ENCODE measurements at regions not wholly inside any gene's neighbourhood (a gene's known extent, or its start where the extent isn't known, plus 50 kb on each side); places are given as distances from the start of the nearest gene placed in this dataset.

DNA sequence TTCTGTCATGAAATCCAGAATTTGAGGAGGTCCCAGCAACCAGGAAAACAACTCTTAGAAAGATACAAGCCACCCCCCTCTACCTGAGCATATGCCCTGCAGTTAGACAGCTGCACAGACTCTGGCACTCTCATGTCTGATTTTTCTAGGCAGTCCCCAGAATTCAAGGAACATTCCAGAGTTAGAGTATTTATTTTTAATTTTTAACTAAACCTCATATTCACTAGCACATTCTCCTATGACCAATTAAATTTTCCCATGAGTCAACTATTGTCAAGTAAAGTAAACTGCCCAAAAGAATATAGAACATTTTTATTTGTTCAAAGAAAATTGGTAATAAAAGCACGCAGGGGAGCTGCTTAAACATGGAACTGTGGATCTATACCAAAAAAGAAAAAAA is 490.5 kb upstream of the SEMA6A start:
- no peak for DNase-seq (ENCODE audit: low spot score)
- intact Hi-C loops (cut with DNase I): no loop called here

DNA sequence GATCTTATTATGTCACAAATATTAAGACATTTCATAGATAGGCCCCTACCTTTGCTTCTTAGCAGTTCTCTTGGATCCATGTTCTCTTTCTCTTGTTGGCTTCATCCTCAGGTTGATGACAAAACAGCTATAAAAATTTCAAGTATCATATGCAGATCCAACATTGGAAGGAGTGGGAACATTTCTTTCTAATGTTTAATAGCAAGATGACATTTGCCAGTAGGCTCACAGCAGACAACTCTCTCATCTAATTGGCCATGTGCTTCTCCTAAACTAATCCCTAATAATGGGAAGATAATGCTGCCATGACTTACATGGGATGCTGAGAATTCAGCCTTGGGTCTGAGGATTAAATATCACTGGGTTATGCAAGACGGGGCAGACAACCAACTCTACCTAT is 485.5 kb upstream of the SEMA6A start:
- no peak for DNase-seq (ENCODE audit: low spot score)
- intact Hi-C loops (cut with DNase I): no loop called here

DNA sequence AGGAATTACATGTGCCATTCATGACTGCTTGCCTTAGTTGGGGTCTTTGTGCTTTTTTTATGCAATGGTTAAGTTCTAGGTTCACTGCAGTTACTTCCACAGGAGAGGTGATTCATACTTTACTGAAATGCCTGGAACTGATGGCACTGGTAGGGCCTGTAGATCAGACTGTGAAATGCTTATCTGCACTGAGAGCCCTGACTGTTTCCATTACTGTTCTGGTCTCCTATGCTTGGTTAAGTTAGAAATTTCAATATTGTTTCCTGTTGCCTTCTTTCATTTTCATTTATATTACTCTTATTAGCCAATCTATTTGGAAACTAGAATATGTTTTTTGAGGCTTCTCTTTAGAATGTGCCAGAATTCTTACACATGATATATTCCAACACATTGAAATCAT is 484.1 kb upstream of the SEMA6A start:
- intact Hi-C loops (cut with DNase I): no loop called here
- no peak for DNase-seq (ENCODE audit: low spot score)

DNA sequence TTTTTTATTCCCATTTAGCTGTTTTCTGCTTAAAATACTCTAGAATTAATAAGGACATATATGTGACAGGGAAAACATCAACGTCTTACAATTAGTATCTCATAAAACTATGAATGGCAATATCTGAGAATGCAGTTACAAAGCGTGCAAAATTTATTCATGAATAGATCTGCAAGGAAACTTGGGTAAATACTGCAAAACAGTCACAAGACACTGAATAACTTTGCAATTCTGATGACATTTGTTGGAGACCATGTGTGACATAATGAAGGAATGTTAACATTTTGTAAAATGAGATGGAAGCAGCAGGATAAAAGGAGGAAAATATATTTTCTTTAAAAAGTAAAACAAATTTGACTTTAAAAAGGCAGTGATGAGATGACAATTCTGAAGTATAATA is 480.9 kb upstream of the SEMA6A start:
- intact Hi-C loops (cut with DNase I): no loop called here
- no peak for DNase-seq (ENCODE audit: low spot score)

DNA sequence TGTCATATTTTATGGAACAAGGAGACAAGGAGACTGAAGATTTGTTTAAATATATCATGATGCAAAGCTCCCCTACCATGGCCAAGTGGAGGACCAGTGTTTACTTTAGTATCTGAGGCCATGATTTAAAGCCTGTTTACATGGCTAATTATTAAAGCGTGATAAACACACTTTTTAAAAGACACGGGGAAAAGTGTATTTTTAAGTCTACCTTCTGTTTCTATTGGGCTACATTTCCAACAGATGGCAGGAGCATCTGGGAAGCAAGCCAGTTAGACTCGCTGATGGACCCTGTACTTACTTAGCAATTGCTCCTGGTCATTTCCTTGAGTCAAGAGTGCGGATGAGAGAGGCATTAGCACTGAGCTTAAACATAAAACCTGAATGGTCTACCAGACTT is 480.3 kb upstream of the SEMA6A start:
- intact Hi-C loops (cut with DNase I): no loop called here
- no peak for DNase-seq (ENCODE audit: low spot score)

DNA sequence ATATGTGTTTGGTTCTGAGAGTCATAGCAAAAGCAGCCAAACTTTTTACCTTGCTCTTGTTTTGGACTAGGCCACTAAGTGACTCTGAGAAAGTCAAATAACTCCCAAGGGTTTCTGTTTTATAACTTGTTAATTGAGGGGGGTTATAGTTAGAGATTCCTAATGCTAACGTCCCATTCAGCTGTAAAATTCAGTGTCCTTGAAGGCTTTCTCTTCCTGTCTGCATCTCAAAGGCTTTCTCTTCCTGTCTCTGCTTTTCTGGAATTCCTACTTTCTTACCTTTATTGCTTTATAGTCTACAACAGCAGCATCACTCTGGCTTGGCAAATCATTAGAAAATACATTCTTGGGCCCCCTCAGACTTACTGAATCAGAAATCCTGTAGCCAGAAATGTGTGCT is 479.5 kb upstream of the SEMA6A start:
- intact Hi-C loops (cut with DNase I): no loop called here
- DNase-seq (ENCODE audit: low spot score): no peak

DNA sequence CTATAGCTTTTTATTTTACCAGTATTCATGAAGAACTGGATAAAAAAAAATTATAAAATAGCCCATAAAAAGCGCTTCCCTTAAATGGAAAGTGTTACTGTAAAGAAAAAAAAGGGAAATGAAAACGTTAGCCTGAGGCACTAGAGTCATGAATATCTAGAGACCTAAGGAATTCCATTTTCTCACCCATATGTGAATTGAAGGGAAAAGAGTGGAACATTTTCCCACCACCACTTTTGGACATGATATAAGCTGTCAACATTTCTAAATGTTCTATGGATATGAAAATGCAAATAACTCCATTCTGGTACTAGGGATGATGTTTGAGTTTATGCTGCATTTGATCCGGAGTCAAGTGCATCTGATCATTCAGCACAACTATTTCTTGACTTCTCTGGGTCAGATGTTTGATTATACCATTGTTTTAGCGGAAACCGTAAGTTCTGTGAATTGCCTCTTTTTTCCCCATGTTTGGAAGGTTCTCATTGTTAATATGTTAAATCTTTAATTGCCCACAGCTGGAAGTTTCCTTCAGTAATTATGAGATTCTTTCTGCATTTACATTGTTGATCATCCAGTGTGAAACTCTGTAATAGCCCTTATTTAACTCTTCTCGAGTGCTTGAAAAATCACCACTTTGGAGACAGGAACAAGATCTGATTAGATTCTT is 467.4 kb upstream of the SEMA6A start:
- intact Hi-C loops (cut with DNase I): no loop called here

DNA sequence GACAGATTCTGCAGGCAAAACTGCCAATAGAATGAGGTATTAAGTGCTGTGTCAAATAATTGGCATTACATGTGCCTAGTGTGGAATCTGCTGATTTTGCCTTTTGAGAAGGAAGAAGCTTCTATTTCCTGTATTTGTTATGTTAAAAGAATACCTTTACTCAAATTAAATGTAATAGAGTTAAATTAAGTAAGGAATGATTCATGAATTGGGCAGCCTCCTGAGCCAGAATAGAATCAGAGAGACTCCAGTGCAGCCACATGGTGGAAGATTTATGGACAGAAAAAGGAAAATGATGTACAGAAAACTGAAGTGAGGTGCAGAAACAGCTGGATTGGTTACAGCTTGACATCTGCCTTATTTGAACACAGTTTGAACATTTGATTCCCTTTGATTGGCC is 464.4 kb upstream of the SEMA6A start:
- intact Hi-C loops (cut with DNase I): no loop called here
- DNase-seq (ENCODE audit: low spot score): no peak

More for the DNA sequence above, 467.4 kb upstream of the SEMA6A start:
- DNase-seq (ENCODE audit: low spot score): no peak

DNA sequence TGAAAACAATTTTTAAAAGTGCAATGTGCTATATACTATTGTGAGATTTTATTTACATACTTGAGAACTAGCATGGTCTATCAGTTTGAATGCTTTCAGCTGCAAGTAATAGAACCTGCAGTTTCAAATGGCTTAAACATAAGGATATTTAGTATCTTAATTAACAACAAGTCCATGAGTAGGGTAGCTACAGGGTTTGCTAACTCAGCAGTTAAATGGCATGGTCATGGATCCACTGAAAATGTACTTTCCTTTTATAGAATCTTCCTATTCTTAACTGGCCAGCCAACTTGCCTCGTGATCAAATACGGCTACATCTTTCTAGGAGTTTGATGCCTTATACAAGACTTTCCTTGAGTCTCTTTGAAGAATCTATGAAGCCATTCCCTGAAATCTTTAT is 452.8 kb upstream of the SEMA6A start:
- DNase-seq (ENCODE audit: low spot score): no peak
- intact Hi-C loops (cut with DNase I): no loop called here

DNA sequence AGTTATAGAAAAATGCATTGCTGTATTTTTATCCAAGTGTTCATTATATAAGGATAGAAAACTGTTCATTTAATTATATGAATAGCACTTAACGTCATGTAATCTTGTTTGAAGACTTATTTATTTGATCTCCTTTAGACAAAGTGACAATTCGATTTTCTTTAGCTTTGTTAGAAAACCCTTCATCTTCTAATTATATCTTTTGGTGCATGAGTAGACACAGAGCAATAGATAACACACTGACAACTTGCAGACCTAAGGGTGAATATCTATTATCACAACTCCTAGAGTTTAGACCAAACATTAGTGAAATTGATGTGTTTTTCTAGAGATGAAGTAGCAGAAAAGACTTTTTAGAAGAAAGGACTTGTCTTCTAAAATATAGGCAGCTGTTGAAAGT is 446.4 kb upstream of the SEMA6A start:
- no peak for DNase-seq (ENCODE audit: low spot score)
- intact Hi-C loops (cut with DNase I): no loop called here

DNA sequence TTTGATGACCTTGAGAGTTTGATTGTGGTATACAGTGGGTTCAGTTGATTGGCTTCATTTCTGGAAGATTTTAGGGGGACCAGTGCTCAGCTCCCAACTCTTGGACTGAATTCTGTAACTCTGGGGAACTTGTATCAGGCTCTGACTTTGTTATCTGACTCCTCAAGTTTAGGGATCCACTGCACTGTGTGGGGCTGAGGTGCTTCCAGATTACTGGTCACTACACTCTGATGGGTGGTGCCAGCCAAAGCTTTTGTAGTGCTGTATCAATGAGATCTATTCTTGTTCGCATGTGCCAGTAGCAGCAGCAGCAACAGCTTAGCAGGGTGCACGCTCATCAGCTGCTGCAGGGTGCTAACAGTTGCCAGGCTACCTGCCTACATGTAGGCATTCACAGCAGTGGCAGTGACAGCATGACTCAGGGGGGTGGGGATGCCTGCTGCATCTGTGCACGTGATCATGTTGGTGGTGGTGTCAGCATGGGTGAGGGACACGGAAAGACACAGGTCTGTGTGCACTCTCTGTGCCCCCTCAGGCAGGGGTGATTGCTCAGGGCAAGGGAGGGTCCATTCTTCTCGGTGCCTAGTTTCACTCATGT is 438.8 kb upstream of the SEMA6A start:
- intact Hi-C loops (cut with DNase I): no loop called here
- DNase-seq (ENCODE audit: low spot score): no peak

DNA sequence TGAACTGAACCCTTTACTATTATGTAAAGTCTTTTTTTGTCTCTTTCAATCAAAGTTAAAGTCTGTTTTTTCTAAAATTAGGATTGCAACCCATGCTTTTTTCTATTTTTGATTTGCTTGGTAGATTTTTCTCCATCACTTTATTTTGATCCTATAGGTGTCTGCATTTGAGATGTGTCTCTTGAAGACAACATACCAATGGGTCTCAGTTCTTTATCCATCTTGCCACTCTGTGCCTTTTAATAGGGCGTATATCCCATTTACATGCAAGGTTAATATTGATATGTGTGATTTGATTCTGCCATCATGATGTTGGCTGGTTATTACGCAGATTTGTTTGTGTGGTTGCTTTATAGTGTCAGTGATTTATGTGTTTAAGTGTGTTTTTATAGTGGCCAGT is 436.0 kb upstream of the SEMA6A start:
- intact Hi-C loops (cut with DNase I): no loop called here
- no peak for DNase-seq (ENCODE audit: low spot score)

DNA sequence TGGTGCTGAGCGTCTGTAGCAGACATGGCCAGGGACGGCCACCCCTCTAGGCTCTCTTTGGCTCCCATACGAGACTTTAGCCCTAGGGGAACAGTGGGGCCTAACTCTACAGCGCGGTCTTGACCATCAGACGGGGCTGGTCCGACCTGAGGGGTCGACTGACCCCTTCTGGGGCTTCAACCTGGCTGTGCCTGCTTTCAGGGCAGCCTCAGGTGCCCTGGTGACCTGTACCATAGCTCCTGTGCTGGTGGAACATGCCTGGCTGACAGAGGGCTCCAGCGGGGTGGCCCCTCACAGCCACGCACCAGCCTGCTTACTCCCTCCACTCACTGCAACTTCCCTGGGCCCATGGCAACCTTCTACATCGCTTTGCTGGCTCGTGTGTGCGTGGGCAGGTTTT is 423.4 kb upstream of the SEMA6A start:
- intact Hi-C loops (cut with DNase I): no loop called here
- DNase-seq (ENCODE audit: low spot score): no peak

DNA sequence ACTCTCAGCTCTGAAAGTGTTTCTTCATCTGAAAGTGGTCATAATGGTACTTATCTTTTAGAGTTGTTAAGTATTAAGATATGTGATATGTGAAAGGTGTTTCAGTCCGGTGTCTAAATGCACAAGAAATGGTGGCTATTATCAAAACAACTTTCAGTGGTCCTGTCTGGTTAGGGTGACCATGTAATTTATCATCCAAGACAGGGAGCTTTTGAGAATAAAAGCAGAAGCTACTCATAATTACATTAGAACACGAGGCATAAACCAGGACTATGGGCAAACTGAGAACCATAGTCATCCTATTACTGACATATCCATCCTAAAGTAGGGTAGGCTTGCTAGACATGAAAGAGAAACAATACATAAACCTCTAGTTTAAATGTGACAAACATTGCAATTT is 418.1 kb upstream of the SEMA6A start:
- intact Hi-C loops (cut with DNase I): no loop called here
- no peak for DNase-seq (ENCODE audit: low spot score)

DNA sequence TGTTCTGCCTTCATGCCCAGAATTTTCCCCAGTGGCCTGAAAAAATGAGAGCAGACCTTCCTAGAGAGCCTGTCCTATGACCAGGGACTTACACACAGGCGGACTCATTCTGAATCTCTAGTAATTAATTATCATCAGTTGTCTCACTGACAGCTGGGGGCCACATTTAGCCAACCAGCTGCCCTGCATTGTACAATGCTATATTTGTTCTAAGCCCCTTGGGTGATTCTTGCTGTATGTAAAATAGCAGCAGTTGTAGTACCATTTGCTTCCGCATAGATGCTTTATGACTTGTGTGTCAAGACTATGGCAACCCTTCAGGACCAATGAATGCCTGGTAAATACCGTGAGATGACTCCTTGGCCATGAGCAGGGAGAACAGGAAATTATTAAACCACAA is 415.4 kb upstream of the SEMA6A start:
- no peak for DNase-seq (ENCODE audit: low spot score)
- intact Hi-C loops (cut with DNase I): no loop called here

DNA sequence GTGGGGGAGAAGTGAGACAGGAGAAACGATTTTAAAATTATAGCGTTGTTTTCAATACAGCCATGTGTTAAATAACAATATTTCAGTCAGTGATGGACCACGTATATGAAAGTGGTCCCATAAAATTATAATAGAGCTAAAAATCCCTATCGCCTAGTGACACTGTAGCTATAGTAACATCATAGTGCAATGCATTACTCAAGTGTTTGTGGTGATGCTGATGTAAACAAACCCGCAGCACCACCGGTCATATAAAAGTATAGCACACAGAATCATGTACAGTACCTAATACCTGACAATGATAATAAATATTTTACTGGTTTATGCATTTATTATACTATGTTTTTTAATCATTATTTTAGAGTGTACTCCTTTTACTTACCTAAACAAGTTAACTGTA is 407.4 kb upstream of the SEMA6A start:
- no peak for DNase-seq (ENCODE audit: low spot score)
- intact Hi-C loops (cut with DNase I): no loop called here

DNA sequence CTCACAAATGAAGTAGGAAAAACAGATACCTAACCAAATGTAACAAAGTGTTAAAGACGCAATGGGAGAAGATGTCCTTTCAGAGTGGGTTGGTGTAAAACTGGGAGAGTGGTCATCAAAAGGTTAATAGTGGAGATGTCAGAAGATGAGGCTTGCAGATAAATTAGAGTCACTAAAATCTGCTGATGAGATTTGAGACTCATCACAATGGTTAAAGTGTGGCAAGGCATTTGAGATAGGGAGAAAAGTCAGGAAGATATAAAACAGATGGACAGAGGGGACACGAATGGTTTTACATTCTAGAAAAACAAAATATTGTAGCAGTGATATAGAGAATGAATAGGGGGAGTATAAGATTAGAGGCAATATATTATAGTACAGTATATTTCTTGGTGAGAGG is 406.0 kb upstream of the SEMA6A start:
- DNase-seq (ENCODE audit: low spot score): no peak
- intact Hi-C loops (cut with DNase I): no loop called here

DNA sequence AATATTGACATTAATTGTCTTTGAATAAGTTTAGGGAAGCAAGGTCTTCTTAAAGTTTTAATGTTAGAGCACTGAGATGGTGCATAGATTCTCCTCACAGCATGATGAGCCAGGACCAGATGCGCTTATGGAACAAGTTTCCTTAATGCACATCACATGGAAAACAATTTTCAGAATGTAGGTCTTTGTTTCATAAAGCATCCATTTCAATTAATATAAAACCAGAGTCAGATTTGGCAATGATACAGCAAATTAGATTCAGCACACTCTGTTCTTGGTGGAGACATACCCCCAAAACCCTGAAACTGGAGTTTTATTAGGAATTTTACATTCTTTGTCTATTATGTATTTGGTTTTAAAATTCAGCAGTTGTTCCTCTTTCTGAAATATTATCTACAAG is 402.1 kb upstream of the SEMA6A start:
- intact Hi-C loops (cut with DNase I): no loop called here
- no peak for DNase-seq (ENCODE audit: low spot score)

DNA sequence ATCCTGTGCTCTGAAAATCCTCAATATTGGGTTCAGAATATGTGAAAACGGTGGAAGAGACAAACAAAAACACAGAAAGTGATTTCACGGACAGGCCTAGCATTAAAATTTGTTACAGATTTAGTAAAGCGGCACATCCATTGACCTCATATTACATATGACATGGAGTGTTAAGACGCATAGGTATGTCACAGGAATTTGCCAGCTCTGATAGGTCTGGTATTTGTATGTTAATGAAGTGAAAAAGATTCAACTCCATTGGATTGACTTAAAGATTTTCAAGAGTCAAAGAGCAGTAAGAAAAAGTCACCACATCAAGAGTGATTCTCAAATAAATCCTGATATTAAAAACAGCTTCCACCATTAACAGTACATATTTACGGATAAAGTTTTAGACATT is 396.5 kb upstream of the SEMA6A start:
- no peak for DNase-seq (ENCODE audit: low spot score)
- intact Hi-C loops (cut with DNase I): no loop called here

DNA sequence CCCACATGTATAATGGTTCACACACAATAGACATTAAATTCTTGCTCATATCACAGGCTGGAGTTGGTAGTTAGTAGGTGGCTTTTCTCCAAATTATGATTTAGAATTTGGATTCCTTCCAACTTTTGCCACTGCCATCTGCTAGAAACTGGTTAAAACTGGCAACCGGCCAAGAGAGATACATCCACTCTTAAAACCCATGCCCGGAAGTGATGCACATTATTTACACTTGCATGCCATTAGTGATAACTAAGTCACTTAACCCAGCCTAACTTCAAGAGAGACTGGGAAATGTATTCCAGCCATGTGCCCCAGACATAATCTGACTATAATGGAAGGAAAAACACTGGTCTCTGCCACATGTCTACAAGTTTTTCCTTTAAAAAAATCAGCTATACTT is 395.7 kb upstream of the SEMA6A start:
- intact Hi-C loops (cut with DNase I): no loop called here
- DNase-seq (ENCODE audit: low spot score): no peak

DNA sequence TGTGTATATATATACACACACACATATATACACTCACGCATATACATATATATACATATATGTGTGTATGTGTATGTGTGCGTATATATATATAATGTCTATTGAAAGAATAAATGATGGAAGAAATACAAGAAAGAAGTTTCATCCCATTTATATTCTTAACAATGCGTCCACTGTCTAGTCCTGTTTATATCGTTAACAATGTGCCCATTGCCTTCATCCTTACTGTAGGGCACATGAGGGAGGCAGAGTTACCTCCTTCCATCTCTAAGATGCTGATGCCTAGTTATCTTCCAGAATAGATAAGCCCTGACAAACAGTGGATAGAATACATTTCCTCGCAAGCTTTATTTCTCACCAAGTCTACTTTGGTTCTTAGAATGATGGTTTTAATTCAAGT is 389.8 kb upstream of the SEMA6A start:
- DNase-seq (ENCODE audit: low spot score): no peak
- intact Hi-C loops (cut with DNase I): no loop called here

DNA sequence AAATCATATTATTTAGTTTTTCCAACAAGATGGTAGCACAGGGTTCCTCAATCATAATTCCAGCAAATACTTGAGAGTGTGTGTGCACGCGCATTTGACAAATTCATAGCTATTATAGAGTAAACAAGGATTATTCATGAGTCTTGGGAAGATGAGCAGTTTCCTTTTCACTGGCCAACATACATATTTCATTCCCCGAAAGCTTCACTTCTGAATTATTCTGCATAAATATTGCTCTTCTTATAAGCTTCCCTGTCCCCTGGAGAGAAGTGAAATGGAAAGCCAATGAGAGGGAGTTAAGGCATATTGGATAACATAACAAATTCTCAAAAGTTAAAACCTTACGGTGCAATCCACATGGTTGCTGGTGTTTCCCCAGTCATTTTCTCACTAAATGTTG is 386.4 kb upstream of the SEMA6A start:
- intact Hi-C loops (cut with DNase I): no loop called here
- DNase-seq (ENCODE audit: low spot score): no peak

Data from cardiac septum (tissue), 1 donor.